ENCODE measurements at regions not wholly inside any gene's neighbourhood (a gene's known extent, or its start where the extent isn't known, plus 50 kb on each side); places are given as distances from the start of the nearest gene placed in this dataset.

DNA sequence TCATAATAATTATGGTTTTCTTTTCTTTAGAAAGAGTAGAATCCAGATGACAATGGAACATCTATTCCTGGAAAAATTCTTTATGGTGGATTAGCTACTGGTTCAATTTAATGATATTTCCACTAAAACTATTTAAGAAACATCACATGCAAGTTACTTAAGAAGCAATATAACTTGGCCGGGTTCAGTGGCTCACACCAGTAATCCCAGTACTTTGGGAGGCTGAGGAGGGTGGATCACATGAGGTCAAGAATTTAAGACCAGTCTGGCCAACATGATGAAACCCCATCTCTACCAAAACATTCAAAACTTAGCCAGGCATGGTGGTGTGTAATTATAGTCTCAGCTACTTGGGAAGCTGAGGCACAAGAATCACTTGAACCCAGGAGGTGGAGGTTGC is 65.9 kb upstream of the SMLR1 start:
- DNase-seq (ENCODE audit: low spot score in 2 of 2) = no peak
- Histone ChIP-seq H3K4me1 (no peaks in the 10 kb centered on the region), H3K36me3 (no peaks in the 10 kb centered on the region), H3K9me3 (no peaks in the 10 kb centered on the region), H3K27ac (no peak overlapping the region), H3K27me3 (no peaks in the 10 kb centered on the region), H3K4me3 (no peak overlapping the region)
- WGBS = 74% methylated on average over 1 of the region's 1 CpG
- TF ChIP-seq POLR2AphosphoS5 (IDR thresholded peaks at IDR 0.05) = no peak
- TF ChIP-seq, protein P1, sequence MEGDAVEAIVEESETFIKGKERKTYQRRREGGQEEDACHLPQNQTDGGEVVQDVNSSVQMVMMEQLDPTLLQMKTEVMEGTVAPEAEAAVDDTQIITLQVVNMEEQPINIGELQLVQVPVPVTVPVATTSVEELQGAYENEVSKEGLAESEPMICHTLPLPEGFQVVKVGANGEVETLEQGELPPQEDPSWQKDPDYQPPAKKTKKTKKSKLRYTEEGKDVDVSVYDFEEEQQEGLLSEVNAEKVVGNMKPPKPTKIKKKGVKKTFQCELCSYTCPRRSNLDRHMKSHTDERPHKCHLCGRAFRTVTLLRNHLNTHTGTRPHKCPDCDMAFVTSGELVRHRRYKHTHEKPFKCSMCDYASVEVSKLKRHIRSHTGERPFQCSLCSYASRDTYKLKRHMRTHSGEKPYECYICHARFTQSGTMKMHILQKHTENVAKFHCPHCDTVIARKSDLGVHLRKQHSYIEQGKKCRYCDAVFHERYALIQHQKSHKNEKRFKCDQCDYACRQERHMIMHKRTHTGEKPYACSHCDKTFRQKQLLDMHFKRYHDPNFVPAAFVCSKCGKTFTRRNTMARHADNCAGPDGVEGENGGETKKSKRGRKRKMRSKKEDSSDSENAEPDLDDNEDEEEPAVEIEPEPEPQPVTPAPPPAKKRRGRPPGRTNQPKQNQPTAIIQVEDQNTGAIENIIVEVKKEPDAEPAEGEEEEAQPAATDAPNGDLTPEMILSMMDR (IDR thresholded peaks at IDR 0.05) = no peak

DNA sequence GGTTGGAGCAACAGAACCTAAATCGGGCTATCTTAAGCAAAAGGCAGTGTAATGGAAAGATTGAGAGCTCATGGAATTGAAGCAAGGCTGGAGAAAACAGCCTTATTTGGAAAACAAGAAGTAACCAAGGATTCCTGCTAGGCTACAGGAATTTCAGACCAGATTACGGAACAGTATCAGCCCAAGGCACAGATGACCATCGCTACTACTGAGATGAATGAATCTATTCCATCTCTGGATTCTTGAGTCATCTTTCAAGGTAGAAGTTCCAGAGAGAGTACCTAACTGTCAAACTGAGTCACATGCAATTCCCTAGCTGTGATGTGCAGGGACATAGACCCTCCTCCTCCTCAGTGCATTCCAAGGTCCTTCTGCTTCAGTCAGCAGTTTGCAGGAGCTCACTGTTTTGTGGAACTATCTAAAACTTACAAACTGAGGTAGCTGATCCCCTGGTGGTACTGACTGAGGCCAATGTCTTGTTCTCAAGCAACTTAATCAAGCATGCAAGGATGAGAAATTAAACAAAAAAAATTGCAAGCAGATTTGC is 62.0 kb upstream of the SMLR1 start:
- DNase-seq (ENCODE audit: low spot score in 2 of 2) = no peak
- Histone ChIP-seq H3K9me3 (no peaks in the 10 kb centered on the region), H3K27ac (no peak overlapping the region), H3K4me3 (no peak overlapping the region), H3K27me3 (no peaks in the 10 kb centered on the region), H3K4me1 (no peaks in the 10 kb centered on the region), H3K36me3 (no peaks in the 10 kb centered on the region)
- WGBS = 74% methylated on average over 3 of the region's 3 CpGs
- TF ChIP-seq POLR2AphosphoS5 (IDR thresholded peaks at IDR 0.05) (no peak), POLR2A (IDR thresholded peaks at IDR 0.05) (no peak)
- TF ChIP-seq, protein P1 (IDR thresholded peaks at IDR 0.05) = no peak

DNA sequence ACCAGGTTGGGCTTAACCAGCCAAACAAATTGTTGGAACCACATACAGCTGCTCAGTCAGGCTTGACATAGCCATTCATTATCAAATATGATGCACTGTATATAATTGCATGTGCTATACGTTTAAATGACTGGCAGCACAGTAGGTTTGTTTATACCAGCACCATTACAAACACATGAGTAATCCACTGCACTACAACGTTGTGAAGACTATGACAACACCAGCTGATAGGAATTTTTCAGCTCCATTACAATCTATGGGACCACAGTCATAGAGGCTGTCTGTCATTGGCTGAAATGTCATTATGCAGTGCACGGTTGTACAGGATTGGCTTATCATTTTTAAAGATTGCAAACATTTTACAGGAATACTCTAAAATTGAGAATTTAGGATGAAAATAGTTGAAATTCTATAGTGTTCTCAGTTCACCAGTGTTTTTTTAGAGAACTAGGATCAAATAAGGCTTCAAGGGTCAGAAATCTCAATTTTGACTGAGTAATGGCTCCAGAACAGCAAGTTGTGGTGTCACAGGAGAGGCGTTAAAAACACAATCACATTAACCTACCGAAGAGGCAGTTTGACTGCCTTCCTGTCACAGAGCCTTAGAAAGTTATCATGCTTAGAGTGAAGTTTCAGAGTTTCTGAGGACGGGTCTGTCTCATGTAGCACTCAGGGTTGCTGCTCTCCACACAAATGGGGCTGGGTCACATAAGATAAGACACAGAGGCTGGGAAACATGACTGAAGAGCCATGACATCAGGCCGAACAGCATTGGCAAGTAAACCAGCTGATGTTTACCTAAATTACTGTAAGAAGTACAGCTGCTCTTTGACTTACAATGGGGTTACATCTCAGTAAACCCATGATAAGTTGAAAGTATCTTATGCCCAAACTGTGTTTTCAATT is 60.7 kb upstream of the SMLR1 start:
- Histone ChIP-seq H3K4me3 (no peak overlapping the region), H3K36me3 (no peaks in the 10 kb centered on the region), H3K4me1 (no peaks in the 10 kb centered on the region), H3K27me3 (no peaks in the 10 kb centered on the region), H3K9me3 (no peaks in the 10 kb centered on the region), H3K27ac (no peak overlapping the region)
- 93% methylated on average over 7 of the region's 7 CpGs for WGBS
- no peak for DNase-seq (ENCODE audit: low spot score in 2 of 2)
- TF ChIP-seq, protein P1 (IDR thresholded peaks at IDR 0.05) = no peak
- TF ChIP-seq EP300 (IDR thresholded peaks at IDR 0.05) = no peak
- TF ChIP-seq POLR2A (IDR thresholded peaks at IDR 0.05) = no peak
- TF ChIP-seq POLR2AphosphoS5 (IDR thresholded peaks at IDR 0.05) = no peak

DNA sequence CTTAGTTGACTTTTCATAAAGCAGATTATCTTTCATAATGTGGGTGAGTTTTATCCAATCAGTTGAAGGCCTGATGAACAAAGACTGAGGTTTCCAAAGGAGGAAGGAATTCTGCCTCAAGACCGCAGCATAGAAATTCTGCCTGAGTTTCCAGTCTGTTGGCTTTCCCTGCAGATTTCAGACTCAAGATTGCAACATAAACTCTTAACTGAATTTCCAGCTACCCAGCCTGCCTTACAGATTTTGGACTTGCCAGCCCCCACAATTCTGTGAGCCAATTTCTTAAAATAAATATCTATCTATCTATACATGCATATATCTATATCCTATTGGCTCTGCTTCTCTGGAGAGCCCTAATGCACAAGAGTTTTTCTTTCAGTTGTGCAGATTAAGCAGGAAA is 57.3 kb upstream of the SMLR1 start:
- DNase-seq (ENCODE audit: low spot score in 2 of 2) = no peak
- TF ChIP-seq POLR2A (IDR thresholded peaks at IDR 0.05) (no peak), EP300 (IDR thresholded peaks at IDR 0.05) (no peak), POLR2AphosphoS5 (IDR thresholded peaks at IDR 0.05) (no peak)
- TF ChIP-seq, protein P1 (IDR thresholded peaks at IDR 0.05) = no peak
- Histone ChIP-seq H3K27ac (no peak overlapping the region), H3K27me3 (no peaks in the 10 kb centered on the region), H3K4me3 (no peak overlapping the region), H3K4me1 (no peaks in the 10 kb centered on the region), H3K36me3 (no peaks in the 10 kb centered on the region), H3K9me3 (no peaks in the 10 kb centered on the region)
- 90% methylated on average over 1 of the region's 1 CpG for WGBS

DNA sequence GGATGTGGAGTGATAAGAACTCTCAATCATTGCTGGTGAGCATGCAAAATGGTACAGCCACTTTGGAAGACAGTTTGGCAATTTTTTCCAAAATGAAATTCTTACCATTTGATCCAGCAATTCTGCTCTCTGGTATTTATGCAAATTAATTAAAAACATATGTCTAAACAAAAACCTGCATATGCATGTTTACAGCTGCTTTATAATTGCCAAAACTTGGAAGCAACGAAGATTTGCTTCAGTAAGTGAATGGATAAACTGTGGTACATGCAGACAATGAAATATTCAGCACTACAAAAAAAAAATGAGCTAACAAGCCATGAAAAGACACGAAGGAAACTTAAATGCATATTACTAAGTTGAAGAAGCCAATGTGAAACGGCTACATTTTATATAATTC is 55.5 kb upstream of the SMLR1 start:
- H3K4me3 ChIP-seq = no peak overlapping the region
- no peaks in the 10 kb centered on the region for H3K36me3 ChIP-seq
- H3K27me3 ChIP-seq = no peaks in the 10 kb centered on the region
- no peaks in the 10 kb centered on the region for H3K4me1 ChIP-seq
- no peaks in the 10 kb centered on the region for H3K9me3 ChIP-seq
- TF ChIP-seq EP300 (IDR thresholded peaks at IDR 0.05) (no peak), POLR2AphosphoS5 (IDR thresholded peaks at IDR 0.05) (no peak), POLR2A (IDR thresholded peaks at IDR 0.05) (no peak)
- TF ChIP-seq, protein P1 (IDR thresholded peaks at IDR 0.05) = no peak
- 46% methylated on average over 3 of the region's 3 CpGs for whole genome bisulfite sequencing
- no peak for DNase-seq (ENCODE audit: low spot score in 2 of 2)
- H3K27ac ChIP-seq = no peak overlapping the region

All from suprapubic skin (tissue), 4 donors.